Liver (tissue), 8 donors: ENCODE measurements at regions not wholly inside any gene's neighbourhood (a gene's known extent, or its start where the extent isn't known, plus 50 kb on each side); places are given as distances from the start of the nearest gene placed in this dataset.

Experiments used
- DNase-seq: peaks from one replicate; pipeline ENCODE4 v3.0.0-alpha.2; 2017; ENCODE audit warnings: low spot score
- H3K27ac ChIP-seq, 2 donors: one replicate each; pipeline ENCODE4 v1.7.0; 2013; ENCODE audit warnings: inconsistent platforms in 2 of 2, low read length in 2 of 2, control low read depth in 1 of 2, low read depth in 1 of 2, mild to moderate bottlenecking in 1 of 2
- H3K27me3 ChIP-seq, 4 donors: one replicate each; pipeline versions ENCODE4 v1.6.1 to v1.7.0; 2013; ENCODE audit warnings: low read length in 3 of 4, inconsistent platforms in 1 of 4, mild to moderate bottlenecking in 1 of 4, moderate library complexity in 1 of 4; ENCODE audit not compliant: control insufficient read depth in 4 of 4, insufficient read depth in 4 of 4
- H3K36me3 ChIP-seq, 4 donors: one replicate each; pipeline versions ENCODE4 v1.6.1 to v1.7.0; 2013; ENCODE audit warnings: low read length in 3 of 4, mild to moderate bottlenecking in 3 of 4, low read depth in 1 of 4, moderate library complexity in 1 of 4; ENCODE audit not compliant: control insufficient read depth in 4 of 4, insufficient read depth in 3 of 4
- H3K4me1 ChIP-seq, 4 donors: one replicate each; pipeline versions ENCODE4 v1.6.1 to v1.7.0; 2013; ENCODE audit warnings: low read length in 3 of 4, mild to moderate bottlenecking in 3 of 4, moderate library complexity in 1 of 4; ENCODE audit not compliant: control insufficient read depth in 4 of 4, insufficient read depth in 4 of 4
- H3K4me3 ChIP-seq, 3 donors: one replicate each; pipeline versions ENCODE4 v1.6.1 to v1.7.0; 2013; ENCODE audit warnings: low read length in 3 of 3, control low read depth in 1 of 3, low read depth in 1 of 3, mild to moderate bottlenecking in 1 of 3
- H3K9ac ChIP-seq, 2 donors: one replicate each; pipeline ENCODE4 v1.7.0; 2013; ENCODE audit warnings: low read length in 2 of 2, mild to moderate bottlenecking in 2 of 2, moderate library complexity in 2 of 2, control low read depth in 1 of 2, low read depth in 1 of 2
- H3K9me3 ChIP-seq, 4 donors: one replicate each; pipeline versions ENCODE4 v1.6.1 to v1.7.0; 2013; ENCODE audit warnings: low read length in 3 of 4; ENCODE audit not compliant: control insufficient read depth in 4 of 4
- EGR1 ChIP-seq, 2 donors: IDR thresholded peaks; 2 replicates each; pipeline ENCODE4 v1.6.1; 2016 to 2018; ENCODE audit warnings: antibody characterized with exemption in 2 of 2, low read depth in 2 of 2
- FOXA1 ChIP-seq: IDR thresholded peaks from 2 replicates; pipeline ENCODE4 v1.6.1; 2016; ENCODE audit warnings: antibody characterized with exemption
- FOXA2 ChIP-seq: IDR thresholded peaks from 2 replicates; pipeline ENCODE4 v1.6.1; 2016; ENCODE audit warnings: antibody characterized with exemption
- GABPA ChIP-seq, 2 donors: IDR thresholded peaks in 1 of 2; conservative IDR thresholded peaks in 1 of 2; 2 replicates each; pipeline ENCODE4 v1.6.1; 2016; ENCODE audit warnings: antibody characterized with exemption in 2 of 2, mild to moderate bottlenecking in 1 of 2, moderate library complexity in 1 of 2
- HNF4A ChIP-seq, 2 donors: conservative IDR thresholded peaks; 2 replicates each; pipeline ENCODE4 v1.6.1; 2016; ENCODE audit warnings: antibody characterized with exemption in 2 of 2, mild to moderate bottlenecking in 2 of 2
- HNF4G ChIP-seq: IDR thresholded peaks from 2 replicates; pipeline ENCODE4 v1.6.1; 2016; ENCODE audit warnings: antibody characterized with exemption
- JUND ChIP-seq, 2 donors: IDR thresholded peaks; 2 replicates each; pipeline ENCODE4 v1.6.1; 2016; ENCODE audit warnings: antibody characterized with exemption in 2 of 2
- MAX ChIP-seq: IDR thresholded peaks from 2 replicates; pipeline ENCODE4 v1.6.1; 2016; ENCODE audit warnings: antibody characterized with exemption
- NR2F2 ChIP-seq: IDR thresholded peaks from 2 replicates; pipeline ENCODE4 v1.6.1; 2016; ENCODE audit warnings: antibody characterized with exemption
- RAD21 ChIP-seq, 2 donors: IDR thresholded peaks; 2 replicates each; pipeline ENCODE4 v1.6.1; 2016; ENCODE audit warnings: antibody characterized with exemption in 2 of 2, mild to moderate bottlenecking in 2 of 2
- RXRA ChIP-seq, 2 donors: IDR thresholded peaks; 2 replicates each; pipeline ENCODE4 v1.6.1; 2017 to 2018; ENCODE audit warnings: antibody characterized with exemption in 2 of 2, mild to moderate bottlenecking in 1 of 2
- SP1 ChIP-seq: IDR thresholded peaks from 2 replicates; pipeline ENCODE4 v1.6.1; 2018; ENCODE audit warnings: antibody characterized with exemption, mild to moderate bottlenecking
- TAF1 ChIP-seq: conservative IDR thresholded peaks from 2 replicates; pipeline ENCODE4 v1.6.1; 2016; ENCODE audit warnings: antibody characterized with exemption, mild to moderate bottlenecking
- YY1 ChIP-seq: IDR thresholded peaks from 2 replicates; pipeline ENCODE4 v1.6.1; 2016; ENCODE audit warnings: antibody characterized with exemption, mild to moderate bottlenecking
- WGBS: extraction: QIAGEN DNeasy Blood & Tissue Kit; methylation state at CpG from one replicate; pipeline ENCODE4 v1.1.7; 2013; 5-methylcytosine and 5-hydroxymethylcytosine counted together
- TF ChIP-seq, protein P1 (sequence below): fragments of 150-350 bp; IDR thresholded peaks from 2 replicates; pipeline ENCODE4 v1.5.1; 2017; ENCODE audit warnings: improper control_type of control experiment, low read depth, low read length; ENCODE audit not compliant: missing input control
- TF ChIP-seq, protein P2 (sequence below): IDR thresholded peaks from 2 replicates; pipeline ENCODE4 v1.6.1; 2016; ENCODE audit warnings: antibody characterized with exemption
- TF ChIP-seq, protein P3 (sequence below): IDR thresholded peaks from 2 replicates; pipeline ENCODE4 v1.6.1; 2016; ENCODE audit warnings: antibody characterized with exemption, mild to moderate bottlenecking
- donor health status: healthy.
- donor health status: healthy.
- donor health status: healthy.
- donor health status: healthy.
- donor health status: healthy.

GRCh38 chr11:109308551-109308950, 113.4 kb upstream of the C11orf87 start:
- Histone ChIP-seq H3K36me3 (no peaks in the 10 kb centered on the region), H3K4me1 (no peaks in the 10 kb centered on the region), H3K4me3 (no peak overlapping the region), H3K9ac (no peak overlapping the region), H3K9me3 (no peaks in the 10 kb centered on the region), H3K27ac (no peak overlapping the region), H3K27me3 (peaks cover 0 to 2% (median 0%) of the 10 kb centered on the region in 4 donors)
- DNase-seq: no peak
- TF ChIP-seq SP1 (no peak), EGR1 (IDR thresholded peaks at IDR 0.05; ENCODE audit: low read depth in 2 of 2) (no peak), MAX (no peak), GABPA (IDR thresholded peaks at IDR 0.05 in 1 of 2, conservative IDR thresholded peaks at IDR 0.05 in 1 of 2) (no peak), HNF4A (conservative IDR thresholded peaks at IDR 0.05) (no peak), TAF1 (no peak), JUND (IDR thresholded peaks at IDR 0.05) (no peak), NR2F2 (no peak), RAD21 (IDR thresholded peaks at IDR 0.05) (no peak), FOXA1 (no peak), RXRA (IDR thresholded peaks at IDR 0.05) (no peak), HNF4G (no peak), FOXA2 (no peak), YY1 (no peak)
- TF ChIP-seq, protein P1, sequence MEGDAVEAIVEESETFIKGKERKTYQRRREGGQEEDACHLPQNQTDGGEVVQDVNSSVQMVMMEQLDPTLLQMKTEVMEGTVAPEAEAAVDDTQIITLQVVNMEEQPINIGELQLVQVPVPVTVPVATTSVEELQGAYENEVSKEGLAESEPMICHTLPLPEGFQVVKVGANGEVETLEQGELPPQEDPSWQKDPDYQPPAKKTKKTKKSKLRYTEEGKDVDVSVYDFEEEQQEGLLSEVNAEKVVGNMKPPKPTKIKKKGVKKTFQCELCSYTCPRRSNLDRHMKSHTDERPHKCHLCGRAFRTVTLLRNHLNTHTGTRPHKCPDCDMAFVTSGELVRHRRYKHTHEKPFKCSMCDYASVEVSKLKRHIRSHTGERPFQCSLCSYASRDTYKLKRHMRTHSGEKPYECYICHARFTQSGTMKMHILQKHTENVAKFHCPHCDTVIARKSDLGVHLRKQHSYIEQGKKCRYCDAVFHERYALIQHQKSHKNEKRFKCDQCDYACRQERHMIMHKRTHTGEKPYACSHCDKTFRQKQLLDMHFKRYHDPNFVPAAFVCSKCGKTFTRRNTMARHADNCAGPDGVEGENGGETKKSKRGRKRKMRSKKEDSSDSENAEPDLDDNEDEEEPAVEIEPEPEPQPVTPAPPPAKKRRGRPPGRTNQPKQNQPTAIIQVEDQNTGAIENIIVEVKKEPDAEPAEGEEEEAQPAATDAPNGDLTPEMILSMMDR: no peak
- TF ChIP-seq, protein P2, sequence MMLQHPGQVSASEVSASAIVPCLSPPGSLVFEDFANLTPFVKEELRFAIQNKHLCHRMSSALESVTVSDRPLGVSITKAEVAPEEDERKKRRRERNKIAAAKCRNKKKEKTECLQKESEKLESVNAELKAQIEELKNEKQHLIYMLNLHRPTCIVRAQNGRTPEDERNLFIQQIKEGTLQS: no peak
- TF ChIP-seq, protein P3, sequence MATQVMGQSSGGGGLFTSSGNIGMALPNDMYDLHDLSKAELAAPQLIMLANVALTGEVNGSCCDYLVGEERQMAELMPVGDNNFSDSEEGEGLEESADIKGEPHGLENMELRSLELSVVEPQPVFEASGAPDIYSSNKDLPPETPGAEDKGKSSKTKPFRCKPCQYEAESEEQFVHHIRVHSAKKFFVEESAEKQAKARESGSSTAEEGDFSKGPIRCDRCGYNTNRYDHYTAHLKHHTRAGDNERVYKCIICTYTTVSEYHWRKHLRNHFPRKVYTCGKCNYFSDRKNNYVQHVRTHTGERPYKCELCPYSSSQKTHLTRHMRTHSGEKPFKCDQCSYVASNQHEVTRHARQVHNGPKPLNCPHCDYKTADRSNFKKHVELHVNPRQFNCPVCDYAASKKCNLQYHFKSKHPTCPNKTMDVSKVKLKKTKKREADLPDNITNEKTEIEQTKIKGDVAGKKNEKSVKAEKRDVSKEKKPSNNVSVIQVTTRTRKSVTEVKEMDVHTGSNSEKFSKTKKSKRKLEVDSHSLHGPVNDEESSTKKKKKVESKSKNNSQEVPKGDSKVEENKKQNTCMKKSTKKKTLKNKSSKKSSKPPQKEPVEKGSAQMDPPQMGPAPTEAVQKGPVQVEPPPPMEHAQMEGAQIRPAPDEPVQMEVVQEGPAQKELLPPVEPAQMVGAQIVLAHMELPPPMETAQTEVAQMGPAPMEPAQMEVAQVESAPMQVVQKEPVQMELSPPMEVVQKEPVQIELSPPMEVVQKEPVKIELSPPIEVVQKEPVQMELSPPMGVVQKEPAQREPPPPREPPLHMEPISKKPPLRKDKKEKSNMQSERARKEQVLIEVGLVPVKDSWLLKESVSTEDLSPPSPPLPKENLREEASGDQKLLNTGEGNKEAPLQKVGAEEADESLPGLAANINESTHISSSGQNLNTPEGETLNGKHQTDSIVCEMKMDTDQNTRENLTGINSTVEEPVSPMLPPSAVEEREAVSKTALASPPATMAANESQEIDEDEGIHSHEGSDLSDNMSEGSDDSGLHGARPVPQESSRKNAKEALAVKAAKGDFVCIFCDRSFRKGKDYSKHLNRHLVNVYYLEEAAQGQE: no peak
- 64% methylated on average over 3 of the region's 3 CpGs for WGBS

DNA sequence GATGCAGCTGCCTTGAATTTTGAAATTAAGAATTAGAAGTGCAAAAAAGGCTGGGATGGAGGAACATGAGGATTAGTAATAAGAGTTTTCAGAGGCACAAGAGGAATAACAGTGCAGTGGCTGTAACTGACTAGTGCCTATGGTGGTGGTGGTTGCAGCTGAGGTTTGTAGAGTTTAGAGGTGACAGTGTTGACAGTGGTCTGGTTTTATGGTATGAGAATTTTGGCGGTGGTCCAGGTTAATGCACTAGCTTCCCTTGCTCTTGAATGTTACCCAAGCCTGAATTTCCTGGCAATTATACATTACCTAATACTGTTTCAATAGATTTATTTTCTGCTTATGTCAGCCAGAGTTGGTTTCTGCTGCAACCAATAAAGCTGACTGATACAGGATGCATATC, 112.8 kb upstream of the C11orf87 start:
- no peak overlapping the region for H3K4me3 ChIP-seq
- H3K4me1 ChIP-seq: no peaks in the 10 kb centered on the region
- H3K36me3 ChIP-seq: no peaks in the 10 kb centered on the region
- TF ChIP-seq NR2F2: no peak
- peaks cover 0 to 2% (median 0%) of the 10 kb centered on the region in 4 donors for H3K27me3 ChIP-seq
- 51% methylated on average over 1 of the region's 1 CpG for WGBS
- H3K27ac ChIP-seq: no peak overlapping the region
- no peak for DNase-seq
- no peaks in the 10 kb centered on the region for H3K9me3 ChIP-seq
- no peak overlapping the region for H3K9ac ChIP-seq
